Fibroblast of the aortic adventitia (primary cell): ENCODE measurements at regions not wholly inside any gene's neighbourhood (a gene's known extent, or its start where the extent isn't known, plus 50 kb on each side); places are given as distances from the start of the nearest gene placed in this dataset.
"Not testable (repeated sequence)": the region's sequence is repeated elsewhere in the genome, so short reads cannot be mapped to it uniquely, and the experiment has no call there.

ENCODE experiments used
- DNase-seq: peaks from one replicate; pipeline ENCODE4 v3.0.0-alpha.2; 2010; ENCODE audit warnings: low read depth
- H3K4me3 ChIP-seq: 2 replicates; pipeline ENCODE4 v1.5.1; 2011; ENCODE audit warnings: low read depth, mild to moderate bottlenecking, control low read depth, low read length, moderate library complexity
- TF ChIP-seq, protein P1 (sequence below): IDR thresholded peaks from 2 replicates; pipeline ENCODE4 v1.5.1; 2011; ENCODE audit warnings: mild to moderate bottlenecking, low read length, control low read depth, inconsistent platforms; ENCODE audit not compliant: insufficient read depth

DNA sequence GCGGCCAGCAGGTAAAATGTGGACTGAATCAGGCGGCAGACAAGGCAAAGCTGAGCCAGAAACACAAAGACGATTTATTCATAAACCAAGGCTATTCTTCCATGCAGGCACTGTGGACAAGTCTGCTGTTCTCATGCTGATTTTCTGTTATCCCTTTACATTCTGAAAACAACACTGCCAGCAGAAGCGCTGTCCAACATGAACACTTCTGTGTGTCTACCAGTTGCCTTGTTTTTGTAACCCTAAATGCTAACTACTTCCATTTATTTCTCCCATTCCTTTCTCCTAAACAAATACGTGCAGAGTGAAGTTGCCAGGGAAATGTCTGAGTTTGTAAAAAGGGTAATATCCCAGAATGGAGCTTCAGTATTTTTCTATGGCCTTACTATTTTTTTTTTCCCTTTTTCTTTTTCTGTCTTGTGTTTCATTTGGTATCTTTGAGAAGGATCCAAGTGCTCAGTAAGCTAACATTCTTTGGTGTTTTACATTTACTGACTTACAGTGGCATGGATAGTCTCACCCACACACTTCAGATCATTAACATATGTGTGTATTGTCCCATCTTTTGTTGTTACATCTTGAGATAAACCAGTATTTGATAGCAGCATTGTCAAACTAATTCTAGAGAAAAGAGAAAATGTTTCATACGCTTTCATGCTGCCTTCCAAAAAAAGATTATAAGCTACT lies 1308.9 kb upstream of the MAP3K7 start:
- DNase-seq: no peak
- TF ChIP-seq, protein P1, sequence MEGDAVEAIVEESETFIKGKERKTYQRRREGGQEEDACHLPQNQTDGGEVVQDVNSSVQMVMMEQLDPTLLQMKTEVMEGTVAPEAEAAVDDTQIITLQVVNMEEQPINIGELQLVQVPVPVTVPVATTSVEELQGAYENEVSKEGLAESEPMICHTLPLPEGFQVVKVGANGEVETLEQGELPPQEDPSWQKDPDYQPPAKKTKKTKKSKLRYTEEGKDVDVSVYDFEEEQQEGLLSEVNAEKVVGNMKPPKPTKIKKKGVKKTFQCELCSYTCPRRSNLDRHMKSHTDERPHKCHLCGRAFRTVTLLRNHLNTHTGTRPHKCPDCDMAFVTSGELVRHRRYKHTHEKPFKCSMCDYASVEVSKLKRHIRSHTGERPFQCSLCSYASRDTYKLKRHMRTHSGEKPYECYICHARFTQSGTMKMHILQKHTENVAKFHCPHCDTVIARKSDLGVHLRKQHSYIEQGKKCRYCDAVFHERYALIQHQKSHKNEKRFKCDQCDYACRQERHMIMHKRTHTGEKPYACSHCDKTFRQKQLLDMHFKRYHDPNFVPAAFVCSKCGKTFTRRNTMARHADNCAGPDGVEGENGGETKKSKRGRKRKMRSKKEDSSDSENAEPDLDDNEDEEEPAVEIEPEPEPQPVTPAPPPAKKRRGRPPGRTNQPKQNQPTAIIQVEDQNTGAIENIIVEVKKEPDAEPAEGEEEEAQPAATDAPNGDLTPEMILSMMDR: no peak

DNA sequence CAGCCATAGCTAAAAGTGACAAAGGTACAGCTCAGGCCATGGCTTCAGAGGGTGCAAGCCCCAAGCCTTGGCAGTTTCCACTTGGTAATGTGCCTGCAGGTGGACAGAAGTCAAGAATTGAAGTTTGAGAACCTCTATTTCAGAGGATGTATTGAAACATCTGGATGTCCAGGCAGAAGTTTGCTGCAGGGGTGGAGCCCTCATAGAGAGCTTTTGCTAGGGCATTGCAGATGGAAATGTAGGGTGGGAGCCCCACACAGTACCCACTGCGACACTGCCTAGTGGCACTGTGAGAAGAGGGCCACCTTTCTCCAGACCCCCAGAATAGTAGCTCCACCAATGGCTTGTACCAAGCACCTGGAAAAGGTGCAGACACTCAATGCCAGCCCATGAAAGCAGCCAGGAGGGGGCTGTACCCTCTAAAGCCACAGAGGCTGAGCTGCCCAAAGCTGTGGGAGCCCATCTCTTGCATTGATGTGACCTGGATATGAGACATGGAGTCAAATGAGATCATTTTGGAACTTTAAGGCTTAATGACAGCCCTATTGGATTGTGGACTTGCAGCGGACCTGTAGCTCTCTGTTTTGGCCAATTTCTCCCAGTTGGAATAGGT lies 1299.4 kb upstream of the MAP3K7 start:
- TF ChIP-seq, protein P1: no peak

More for the DNA sequence above, 1308.9 kb upstream of the MAP3K7 start:
- no peak overlapping the region for H3K4me3 ChIP-seq

DNA sequence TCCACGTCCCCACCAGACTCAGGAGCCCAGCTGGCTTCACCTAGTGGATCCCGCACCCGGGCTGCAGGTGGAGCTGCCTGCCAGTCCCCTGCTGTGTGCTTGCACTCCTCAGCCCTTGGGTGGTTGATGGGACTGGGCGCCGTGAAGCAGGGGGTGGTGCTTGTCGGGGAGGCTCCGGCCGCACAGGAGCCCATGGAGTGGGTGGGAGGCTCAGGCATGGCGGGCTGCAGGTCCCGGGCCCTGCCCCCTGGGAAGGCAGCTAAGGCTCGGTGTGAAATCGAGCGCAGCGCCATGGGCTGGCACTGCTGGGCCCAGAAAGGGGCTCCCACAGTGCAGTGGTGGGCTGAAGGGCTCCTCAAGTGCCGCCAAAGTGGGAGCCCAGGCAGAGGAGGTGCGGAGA lies 1294.9 kb upstream of the MAP3K7 start:
- not testable (repeated sequence) for H3K4me3 ChIP-seq, DNase-seq

More for the DNA sequence above, 1299.4 kb upstream of the MAP3K7 start:
- DNase-seq: no peak
- no peak overlapping the region for H3K4me3 ChIP-seq

DNA sequence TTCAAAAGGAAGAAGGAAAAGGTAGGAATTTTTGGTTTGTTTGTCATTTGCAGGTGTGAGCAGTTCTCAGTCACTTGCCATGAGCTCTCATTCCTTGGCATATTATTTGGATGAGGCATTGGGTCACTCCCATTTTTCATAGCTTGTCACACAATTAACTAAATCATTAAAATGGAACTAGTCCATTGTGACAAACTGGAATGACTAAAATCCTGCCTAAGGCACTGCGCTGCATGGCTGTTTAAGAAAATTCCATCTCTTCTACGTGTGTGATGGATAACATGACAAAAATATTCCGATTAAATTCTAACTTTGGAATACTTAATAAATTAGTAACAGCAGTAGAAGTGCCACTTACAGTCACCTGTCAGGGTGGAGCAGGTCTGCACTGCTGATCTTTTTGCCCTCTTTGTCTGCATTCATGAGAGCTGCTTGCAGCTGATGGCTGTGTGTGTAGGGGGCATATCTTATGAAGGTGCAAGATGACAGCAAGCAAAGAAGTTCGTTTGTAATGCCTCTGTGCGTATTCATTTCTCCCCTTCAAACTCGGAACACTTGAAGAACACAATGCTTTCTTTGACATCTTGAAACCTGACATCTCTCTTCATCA lies 1292.6 kb upstream of the MAP3K7 start:
- H3K4me3 ChIP-seq: no peak overlapping the region
- no peak for DNase-seq
- TF ChIP-seq, protein P1: no peak

DNA sequence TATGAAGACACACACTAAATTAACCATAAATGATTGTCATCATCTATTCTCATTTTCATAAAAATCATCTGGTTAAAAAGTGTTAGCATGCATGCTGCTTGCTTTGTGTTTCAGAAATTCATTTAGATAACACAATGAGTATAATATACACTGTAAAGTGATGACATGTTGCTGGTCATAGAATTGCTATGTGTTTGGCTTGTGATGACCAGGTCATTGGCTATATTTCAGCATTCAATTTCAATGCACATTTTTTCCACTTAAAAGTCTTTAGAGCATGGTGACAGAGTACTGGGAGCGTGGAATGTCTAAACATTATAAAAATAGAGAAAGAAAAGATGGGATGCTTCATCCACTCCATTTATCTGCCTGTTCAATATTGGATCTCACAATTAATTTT lies 1291.1 kb upstream of the MAP3K7 start:
- H3K4me3 ChIP-seq: no peak overlapping the region
- DNase-seq: no peak
- TF ChIP-seq, protein P1: no peak

DNA sequence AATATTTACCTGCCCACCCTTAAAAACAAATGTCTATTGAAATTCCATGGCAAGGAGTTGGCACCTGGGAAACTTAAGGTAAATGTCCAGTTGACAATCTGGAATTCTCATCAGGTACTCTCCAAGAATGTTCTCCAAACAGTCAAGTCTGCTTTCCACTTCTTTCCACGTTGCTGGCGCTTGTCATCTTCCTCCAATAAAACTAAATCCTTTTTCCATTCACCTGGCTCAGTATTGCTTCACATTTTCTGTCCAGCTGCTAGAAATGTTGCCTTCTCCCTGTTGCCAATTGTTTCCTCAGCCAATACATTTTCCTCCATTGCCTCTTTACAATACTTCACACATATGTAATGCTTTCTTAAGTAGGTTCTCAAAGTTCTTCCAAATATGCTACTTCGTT lies 1288.1 kb upstream of the MAP3K7 start:
- no peak for DNase-seq
- H3K4me3 ChIP-seq: no peak overlapping the region
- TF ChIP-seq, protein P1: no peak

DNA sequence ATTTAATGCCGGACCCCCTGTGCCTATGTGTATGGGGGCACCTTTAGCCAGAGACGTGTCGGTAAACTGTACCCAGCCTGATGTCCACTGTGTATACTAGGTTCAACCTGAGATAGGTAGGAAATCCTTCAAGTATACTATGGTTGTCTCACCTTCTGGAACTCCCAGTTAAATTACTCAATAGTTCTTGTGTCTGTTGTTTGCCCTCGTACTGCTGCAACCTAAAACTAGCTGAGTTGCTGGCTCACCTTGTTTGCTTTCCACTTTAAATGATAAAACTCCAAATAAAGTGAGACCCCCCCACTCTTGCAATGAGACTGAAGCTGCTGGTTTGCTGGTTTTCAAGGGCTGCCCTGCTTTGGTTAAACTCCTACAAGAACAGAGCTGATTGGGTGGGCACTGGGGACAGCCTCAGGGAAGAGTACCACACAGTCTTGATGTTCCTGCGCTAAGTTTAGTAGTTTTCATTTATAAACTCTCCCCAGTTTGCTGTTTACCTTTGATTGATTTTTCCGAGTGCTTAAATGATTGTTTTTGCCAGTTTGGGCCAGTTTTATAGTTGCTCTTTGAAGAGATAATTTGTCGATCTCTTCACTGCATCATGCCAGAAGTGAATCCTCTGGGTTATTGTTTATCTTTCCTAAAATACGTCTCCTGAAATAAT lies 1281.8 kb upstream of the MAP3K7 start:
- no peak for DNase-seq
- TF ChIP-seq, protein P1: no peak
- no peak overlapping the region for H3K4me3 ChIP-seq
